Prostate gland (tissue), 2 donors: ENCODE measurements at regions not wholly inside any gene's neighbourhood (a gene's known extent, or its start where the extent isn't known, plus 50 kb on each side); places are given as distances from the start of the nearest gene placed in this dataset.

ENCODE experiments used
- DNase-seq: peaks from one replicate; pipeline ENCODE4 v3.0.0-alpha.2; 2019; ENCODE audit warnings: low spot score
- H3K27ac ChIP-seq, 2 donors: fragments of 200-600 bp; sonication (generic); 2 replicates each; pipeline ENCODE4 v1.5.1; 2017 to 2019
- H3K27me3 ChIP-seq: fragments of 200-600 bp; sonication (generic); replicated peaks from 2 replicates; pipeline ENCODE4 v1.5.1; 2019; ENCODE audit not compliant: insufficient read depth
- H3K36me3 ChIP-seq, 2 donors: fragments of 200-600 bp; sonication (generic); 1 replicate in 1 of 2; 2 replicates in 1 of 2; pipeline versions ENCODE4 v1.5.1 to v1.8.1; 2017 to 2019
- H3K4me1 ChIP-seq: fragments of 200-600 bp; sonication (generic); replicated peaks from 2 replicates; pipeline ENCODE4 v1.5.1; 2019
- H3K4me3 ChIP-seq, 2 donors: fragments of 200-600 bp; sonication (generic); 2 replicates each; pipeline ENCODE4 v1.5.1; 2017 to 2019
- H3K9me3 ChIP-seq: fragments of 200-600 bp; sonication (generic); 2 replicates; pipeline ENCODE4 v1.5.1; 2017
- CTCF ChIP-seq, 4 experiments: fragments of 200-600 bp in 2 of 4; fragments of 450-650 bp in 2 of 4; sonication (generic) in 2 of 4; IDR thresholded peaks; 1 replicate in 3 of 4; 2 replicates in 1 of 4; pipeline ENCODE4 v1.5.1; 2016 to 2019; ENCODE audit warnings: antibody characterized with exemption in 4 of 4, mild to moderate bottlenecking in 2 of 4, moderate library complexity in 2 of 4
- POLR2A ChIP-seq: fragments of 450-650 bp; IDR thresholded peaks from one replicate; pipeline ENCODE4 v1.6.1; 2016; ENCODE audit warnings: antibody characterized with exemption, mild to moderate bottlenecking
- POLR2AphosphoS5 ChIP-seq: sonication (generic); formaldehyde crosslinking; IDR thresholded peaks from one replicate; pipeline ENCODE4 v1.6.1; 2017; ENCODE audit warnings: antibody characterized with exemption
- WGBS: methylation state at CpG from one replicate; pipeline ENCODE4 v1.1.5; 2018; 5-methylcytosine and 5-hydroxymethylcytosine counted together
- intact Hi-C: fragments of 100-400 bp; cut with DNase I; formaldehyde crosslinking; loops from one replicate; pipeline ENCODE4 v1.14.2; 2022

GRCh38 chr14:100388103-100389054, 65.2 kb downstream of the SLC25A47 start:
- intact Hi-C loops: loop anchor here (5.0 kb wide), 1 partner anchor 264 kb away; no protein-coding TSS in a partner anchor
- no peak overlapping the region for H3K4me3 ChIP-seq
- H3K36me3 ChIP-seq: no peaks in the 10 kb centered on the region
- H3K9me3 ChIP-seq: no peaks in the 10 kb centered on the region
- peak overlapping the region in 1 of 2 donors; percentile 41 for H3K27ac ChIP-seq
- peaks cover 12% of the 10 kb centered on the region for H3K4me1 ChIP-seq
- DNase-seq: peak; percentile 60
- no peak for TF ChIP-seq CTCF (IDR thresholded peaks at IDR 0.05)
- peak; percentile 58 for TF ChIP-seq POLR2AphosphoS5
- no peak for TF ChIP-seq POLR2A
- 62% methylated on average over 18 of the region's 18 CpGs for WGBS
- H3K27me3 ChIP-seq: no peaks in the 10 kb centered on the region

DNA sequence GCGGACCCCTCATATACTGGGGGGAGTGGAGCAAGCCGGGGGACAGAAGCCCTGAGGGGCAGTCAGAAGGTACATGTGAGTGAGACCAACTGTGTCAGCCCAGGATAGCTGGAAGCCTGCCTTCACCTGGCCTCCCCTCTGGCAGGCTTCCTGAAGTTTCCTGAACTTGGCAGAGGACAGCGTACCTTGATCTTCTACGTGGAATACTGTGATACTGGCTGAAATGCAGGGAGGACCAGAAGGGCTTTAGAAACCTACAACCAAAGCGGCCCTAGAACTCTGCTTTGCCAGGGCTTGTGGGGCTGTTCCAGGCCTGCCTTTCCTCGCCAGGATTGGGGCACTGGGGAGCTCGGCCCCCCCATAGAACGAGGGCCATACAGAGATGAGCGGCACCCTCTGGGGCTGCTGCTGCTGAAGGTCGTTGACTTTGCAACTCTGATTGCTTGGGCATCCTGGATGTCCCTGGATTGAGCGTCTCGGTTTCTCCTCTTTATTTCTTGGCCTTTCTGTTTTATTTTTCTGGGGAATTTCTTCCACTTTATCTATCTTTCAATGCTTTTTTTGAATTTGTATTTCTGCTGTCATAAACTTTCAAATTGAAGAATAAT, 66.5 kb downstream of the SLC25A47 start:
- Histone ChIP-seq H3K27ac (peak overlapping the region; percentile 46 to 63), H3K36me3 (no peaks in the 10 kb centered on the region), H3K4me3 (no peak overlapping the region), H3K4me1 (peaks cover 13% of the 10 kb centered on the region), H3K27me3 (no peaks in the 10 kb centered on the region), H3K9me3 (no peaks in the 10 kb centered on the region)
- WGBS: 50% methylated on average over 12 of the region's 12 CpGs
- TF ChIP-seq POLR2A: no peak
- TF ChIP-seq POLR2AphosphoS5: peak; percentile 32
- DNase-seq: peak; percentile 67
- intact Hi-C loops: loop anchor here (5.0 kb wide), 1 partner anchor 263 kb away; no protein-coding TSS in a partner anchor

- H3K27ac ChIP-seq: no peak overlapping the region
- WGBS: 90% methylated on average over 15 of the region's 15 CpGs
- no peak for DNase-seq
- H3K36me3 ChIP-seq: no peaks in the 10 kb centered on the region
- no peak overlapping the region for H3K4me3 ChIP-seq
- no peak for TF ChIP-seq POLR2A
- no peak for TF ChIP-seq CTCF (IDR thresholded peaks at IDR 0.05)
- no peak for TF ChIP-seq POLR2AphosphoS5
- H3K4me1 ChIP-seq: peaks cover 14% of the 10 kb centered on the region
- H3K9me3 ChIP-seq: no peaks in the 10 kb centered on the region
- intact Hi-C loops: no loop called here
- H3K27me3 ChIP-seq: no peaks in the 10 kb centered on the region
Observed at GRCh38 chr14:100391173-100391572, 68.0 kb downstream of the SLC25A47 start.

DNA sequence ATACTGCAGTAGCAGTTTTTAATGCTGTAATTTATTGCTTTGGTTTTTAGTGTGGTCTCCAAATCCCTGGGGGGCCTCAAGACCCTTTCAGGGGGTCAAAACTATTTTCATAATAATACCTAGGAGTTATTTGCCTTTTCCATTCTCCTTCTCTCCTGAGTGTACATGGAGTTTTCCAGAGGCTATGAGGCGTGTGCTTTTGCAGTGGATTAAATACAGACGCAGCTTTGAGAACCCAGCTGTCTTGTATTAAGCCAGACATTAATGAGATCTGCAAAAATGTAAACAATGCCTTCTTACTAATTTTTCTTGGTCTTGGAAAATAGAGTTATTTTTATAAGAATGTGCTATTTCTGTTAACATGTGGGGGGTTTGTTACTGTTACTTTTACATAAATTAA, 68.6 kb downstream of the SLC25A47 start:
- no peak for DNase-seq
- no peak overlapping the region for H3K27ac ChIP-seq
- WGBS: 60% methylated on average over 2 of the region's 2 CpGs
- no peak overlapping the region for H3K4me3 ChIP-seq
- no peaks in the 10 kb centered on the region for H3K36me3 ChIP-seq
- TF ChIP-seq POLR2A (no peak), POLR2AphosphoS5 (no peak), CTCF (IDR thresholded peaks at IDR 0.05) (no peak)
- intact Hi-C loops: no loop called here
- H3K4me1 ChIP-seq: peaks cover 19% of the 10 kb centered on the region
- no peaks in the 10 kb centered on the region for H3K27me3 ChIP-seq
- no peaks in the 10 kb centered on the region for H3K9me3 ChIP-seq

DNA sequence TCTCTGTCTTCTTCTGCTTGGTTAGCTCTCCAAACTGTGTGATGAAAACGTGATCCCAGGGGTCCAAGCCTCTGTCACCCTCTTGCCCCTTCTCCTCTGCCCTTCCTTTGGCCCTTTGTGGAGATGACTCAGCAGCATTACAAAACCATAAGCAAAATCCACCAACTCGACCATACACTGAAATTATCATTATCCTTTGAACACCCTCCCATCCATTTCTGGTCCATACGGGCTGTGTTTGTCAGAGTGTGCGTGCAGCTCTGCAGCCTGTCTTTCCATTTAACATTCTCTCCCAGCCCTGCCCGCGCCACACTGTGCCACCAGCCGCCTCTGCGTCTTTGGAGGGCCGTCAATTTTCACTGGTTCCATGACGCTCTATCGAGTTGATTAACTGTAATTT, 69.2 kb downstream of the SLC25A47 start:
- Histone ChIP-seq H3K4me3 (no peak overlapping the region), H3K27ac (no peak overlapping the region), H3K36me3 (no peaks in the 10 kb centered on the region), H3K4me1 (peaks cover 19% of the 10 kb centered on the region), H3K9me3 (no peaks in the 10 kb centered on the region), H3K27me3 (no peaks in the 10 kb centered on the region)
- 83% methylated on average over 11 of the region's 11 CpGs for WGBS
- intact Hi-C loops: no loop called here
- DNase-seq: no peak
- TF ChIP-seq POLR2A (no peak), CTCF (IDR thresholded peaks at IDR 0.05) (no peak), POLR2AphosphoS5 (no peak)
